Liver (tissue), 8 donors: ENCODE measurements at regions not wholly inside any gene's neighbourhood (a gene's known extent, or its start where the extent isn't known, plus 50 kb on each side); places are given as distances from the start of the nearest gene placed in this dataset.

Experiments
- DNase-seq: peaks from one replicate; pipeline ENCODE4 v3.0.0-alpha.2; 2017; ENCODE audit warnings: low spot score
- H3K27ac ChIP-seq, 2 donors: one replicate each; pipeline ENCODE4 v1.7.0; 2013; ENCODE audit warnings: inconsistent platforms in 2 of 2, low read length in 2 of 2, control low read depth in 1 of 2, low read depth in 1 of 2, mild to moderate bottlenecking in 1 of 2
- H3K27me3 ChIP-seq, 4 donors: one replicate each; pipeline versions ENCODE4 v1.6.1 to v1.7.0; 2013; ENCODE audit warnings: low read length in 3 of 4, inconsistent platforms in 1 of 4, mild to moderate bottlenecking in 1 of 4, moderate library complexity in 1 of 4; ENCODE audit not compliant: control insufficient read depth in 4 of 4, insufficient read depth in 4 of 4
- H3K36me3 ChIP-seq, 4 donors: one replicate each; pipeline versions ENCODE4 v1.6.1 to v1.7.0; 2013; ENCODE audit warnings: low read length in 3 of 4, mild to moderate bottlenecking in 3 of 4, low read depth in 1 of 4, moderate library complexity in 1 of 4; ENCODE audit not compliant: control insufficient read depth in 4 of 4, insufficient read depth in 3 of 4
- H3K4me1 ChIP-seq, 4 donors: one replicate each; pipeline versions ENCODE4 v1.6.1 to v1.7.0; 2013; ENCODE audit warnings: low read length in 3 of 4, mild to moderate bottlenecking in 3 of 4, moderate library complexity in 1 of 4; ENCODE audit not compliant: control insufficient read depth in 4 of 4, insufficient read depth in 4 of 4
- H3K4me3 ChIP-seq, 3 donors: one replicate each; pipeline versions ENCODE4 v1.6.1 to v1.7.0; 2013; ENCODE audit warnings: low read length in 3 of 3, control low read depth in 1 of 3, low read depth in 1 of 3, mild to moderate bottlenecking in 1 of 3
- H3K9ac ChIP-seq, 2 donors: one replicate each; pipeline ENCODE4 v1.7.0; 2013; ENCODE audit warnings: low read length in 2 of 2, mild to moderate bottlenecking in 2 of 2, moderate library complexity in 2 of 2, control low read depth in 1 of 2, low read depth in 1 of 2
- H3K9me3 ChIP-seq, 4 donors: one replicate each; pipeline versions ENCODE4 v1.6.1 to v1.7.0; 2013; ENCODE audit warnings: low read length in 3 of 4; ENCODE audit not compliant: control insufficient read depth in 4 of 4
- FOXA1 ChIP-seq: IDR thresholded peaks from 2 replicates; pipeline ENCODE4 v1.6.1; 2016; ENCODE audit warnings: antibody characterized with exemption
- FOXA2 ChIP-seq: IDR thresholded peaks from 2 replicates; pipeline ENCODE4 v1.6.1; 2016; ENCODE audit warnings: antibody characterized with exemption
- GABPA ChIP-seq, 2 donors: IDR thresholded peaks in 1 of 2; conservative IDR thresholded peaks in 1 of 2; 2 replicates each; pipeline ENCODE4 v1.6.1; 2016; ENCODE audit warnings: antibody characterized with exemption in 2 of 2, mild to moderate bottlenecking in 1 of 2, moderate library complexity in 1 of 2
- HNF4G ChIP-seq: IDR thresholded peaks from 2 replicates; pipeline ENCODE4 v1.6.1; 2016; ENCODE audit warnings: antibody characterized with exemption
- NR2F2 ChIP-seq: IDR thresholded peaks from 2 replicates; pipeline ENCODE4 v1.6.1; 2016; ENCODE audit warnings: antibody characterized with exemption
- RAD21 ChIP-seq, 2 donors: IDR thresholded peaks; 2 replicates each; pipeline ENCODE4 v1.6.1; 2016; ENCODE audit warnings: antibody characterized with exemption in 2 of 2, mild to moderate bottlenecking in 2 of 2
- RXRA ChIP-seq, 2 donors: IDR thresholded peaks; 2 replicates each; pipeline ENCODE4 v1.6.1; 2017 to 2018; ENCODE audit warnings: antibody characterized with exemption in 2 of 2, mild to moderate bottlenecking in 1 of 2
- SP1 ChIP-seq: IDR thresholded peaks from 2 replicates; pipeline ENCODE4 v1.6.1; 2018; ENCODE audit warnings: antibody characterized with exemption, mild to moderate bottlenecking
- YY1 ChIP-seq: IDR thresholded peaks from 2 replicates; pipeline ENCODE4 v1.6.1; 2016; ENCODE audit warnings: antibody characterized with exemption, mild to moderate bottlenecking
- WGBS: extraction: QIAGEN DNeasy Blood & Tissue Kit; methylation state at CpG from one replicate; pipeline ENCODE4 v1.1.7; 2013; 5-methylcytosine and 5-hydroxymethylcytosine counted together
- TF ChIP-seq, protein P1 (sequence below): fragments of 150-350 bp; IDR thresholded peaks from 2 replicates; pipeline ENCODE4 v1.5.1; 2017; ENCODE audit warnings: improper control_type of control experiment, low read depth, low read length; ENCODE audit not compliant: missing input control
- TF ChIP-seq, protein P2 (sequence below): IDR thresholded peaks from 2 replicates; pipeline ENCODE4 v1.6.1; 2016; ENCODE audit warnings: antibody characterized with exemption
- TF ChIP-seq, protein P3 (sequence below): IDR thresholded peaks from 2 replicates; pipeline ENCODE4 v1.6.1; 2016; ENCODE audit warnings: antibody characterized with exemption
- TF ChIP-seq, protein P4 (sequence below): IDR thresholded peaks from 2 replicates; pipeline ENCODE4 v1.6.1; 2016; ENCODE audit warnings: antibody characterized with exemption
- donor health status: healthy.
- donor health status: healthy.
- donor health status: healthy.
- donor health status: healthy.
- donor health status: healthy.

DNA sequence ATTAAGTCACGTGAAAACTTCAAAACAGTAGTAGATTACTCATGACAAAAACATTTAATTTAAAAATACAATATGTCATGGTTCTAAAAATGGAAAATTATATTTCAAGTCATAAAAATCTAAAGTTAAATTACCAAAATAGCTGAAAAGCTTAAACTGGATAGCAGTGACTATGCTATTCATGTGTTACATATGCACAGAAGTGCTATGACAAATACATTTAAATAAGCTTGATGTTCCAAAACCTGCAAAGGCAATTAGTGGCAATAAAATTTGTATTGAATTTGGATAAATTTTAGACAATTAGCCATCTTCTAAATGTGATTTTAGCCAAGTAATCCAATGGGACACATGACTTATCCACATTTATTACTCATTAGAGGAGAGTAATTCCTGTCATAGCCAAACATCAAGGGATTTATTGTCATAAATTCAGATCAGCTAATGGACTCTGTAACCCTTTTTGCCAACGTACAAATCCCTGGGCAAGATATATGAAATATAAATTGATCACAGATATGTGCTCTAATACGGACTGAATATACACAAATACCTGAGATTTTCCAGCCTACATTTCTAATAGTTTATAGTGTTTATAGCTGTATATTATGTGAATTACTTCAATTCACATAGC lies 419.4 kb downstream of the ISL1 start:
- no peak overlapping the region for H3K9ac ChIP-seq
- no peaks in the 10 kb centered on the region for H3K4me1 ChIP-seq
- no peaks in the 10 kb centered on the region for H3K9me3 ChIP-seq
- H3K27me3 ChIP-seq: peaks cover 0 to 4% (median 0%) of the 10 kb centered on the region in 4 donors
- WGBS: 73% methylated on average over 3 of the region's 3 CpGs
- TF ChIP-seq SP1 (no peak), RAD21 (IDR thresholded peaks at IDR 0.05) (no peak), NR2F2 (no peak)
- TF ChIP-seq, protein P1, sequence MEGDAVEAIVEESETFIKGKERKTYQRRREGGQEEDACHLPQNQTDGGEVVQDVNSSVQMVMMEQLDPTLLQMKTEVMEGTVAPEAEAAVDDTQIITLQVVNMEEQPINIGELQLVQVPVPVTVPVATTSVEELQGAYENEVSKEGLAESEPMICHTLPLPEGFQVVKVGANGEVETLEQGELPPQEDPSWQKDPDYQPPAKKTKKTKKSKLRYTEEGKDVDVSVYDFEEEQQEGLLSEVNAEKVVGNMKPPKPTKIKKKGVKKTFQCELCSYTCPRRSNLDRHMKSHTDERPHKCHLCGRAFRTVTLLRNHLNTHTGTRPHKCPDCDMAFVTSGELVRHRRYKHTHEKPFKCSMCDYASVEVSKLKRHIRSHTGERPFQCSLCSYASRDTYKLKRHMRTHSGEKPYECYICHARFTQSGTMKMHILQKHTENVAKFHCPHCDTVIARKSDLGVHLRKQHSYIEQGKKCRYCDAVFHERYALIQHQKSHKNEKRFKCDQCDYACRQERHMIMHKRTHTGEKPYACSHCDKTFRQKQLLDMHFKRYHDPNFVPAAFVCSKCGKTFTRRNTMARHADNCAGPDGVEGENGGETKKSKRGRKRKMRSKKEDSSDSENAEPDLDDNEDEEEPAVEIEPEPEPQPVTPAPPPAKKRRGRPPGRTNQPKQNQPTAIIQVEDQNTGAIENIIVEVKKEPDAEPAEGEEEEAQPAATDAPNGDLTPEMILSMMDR: no peak
- no peak overlapping the region for H3K4me3 ChIP-seq
- H3K27ac ChIP-seq: no peak overlapping the region
- no peak for DNase-seq
- H3K36me3 ChIP-seq: no peaks in the 10 kb centered on the region

DNA sequence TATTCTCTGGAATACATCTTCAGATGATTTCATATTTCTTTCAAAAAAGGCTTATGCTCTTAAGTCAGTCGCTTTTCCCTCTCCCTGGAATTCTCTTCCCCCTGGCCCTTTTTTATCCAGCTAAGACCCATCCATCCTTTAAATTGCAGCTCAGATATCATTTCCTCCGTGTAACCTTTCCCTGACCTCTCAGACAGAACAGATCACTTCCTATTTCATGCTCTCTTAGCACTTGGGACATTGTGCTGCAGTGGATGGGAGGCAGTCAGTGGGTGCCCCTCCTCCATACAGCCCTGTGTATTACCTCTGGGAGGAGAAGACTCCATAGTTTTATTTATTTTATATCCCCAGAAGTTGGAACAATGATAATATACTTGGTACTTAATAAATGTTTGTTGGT lies 423.4 kb downstream of the ISL1 start:
- no peak for TF ChIP-seq FOXA1
- TF ChIP-seq, protein P2, sequence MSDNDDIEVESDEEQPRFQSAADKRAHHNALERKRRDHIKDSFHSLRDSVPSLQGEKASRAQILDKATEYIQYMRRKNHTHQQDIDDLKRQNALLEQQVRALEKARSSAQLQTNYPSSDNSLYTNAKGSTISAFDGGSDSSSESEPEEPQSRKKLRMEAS: no peak
- no peak for TF ChIP-seq RAD21 (IDR thresholded peaks at IDR 0.05)
- TF ChIP-seq RXRA (IDR thresholded peaks at IDR 0.05): no peak
- TF ChIP-seq, protein P3, sequence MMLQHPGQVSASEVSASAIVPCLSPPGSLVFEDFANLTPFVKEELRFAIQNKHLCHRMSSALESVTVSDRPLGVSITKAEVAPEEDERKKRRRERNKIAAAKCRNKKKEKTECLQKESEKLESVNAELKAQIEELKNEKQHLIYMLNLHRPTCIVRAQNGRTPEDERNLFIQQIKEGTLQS: no peak
- Histone ChIP-seq H3K9me3 (no peaks in the 10 kb centered on the region), H3K4me1 (no peaks in the 10 kb centered on the region), H3K4me3 (no peak overlapping the region), H3K27ac (no peak overlapping the region), H3K36me3 (no peaks in the 10 kb centered on the region), H3K9ac (no peak overlapping the region), H3K27me3 (peaks cover 0 to 4% (median 0%) of the 10 kb centered on the region in 4 donors)
- no peak for DNase-seq
- 47% methylated on average over 2 of the region's 2 CpGs for WGBS

DNA sequence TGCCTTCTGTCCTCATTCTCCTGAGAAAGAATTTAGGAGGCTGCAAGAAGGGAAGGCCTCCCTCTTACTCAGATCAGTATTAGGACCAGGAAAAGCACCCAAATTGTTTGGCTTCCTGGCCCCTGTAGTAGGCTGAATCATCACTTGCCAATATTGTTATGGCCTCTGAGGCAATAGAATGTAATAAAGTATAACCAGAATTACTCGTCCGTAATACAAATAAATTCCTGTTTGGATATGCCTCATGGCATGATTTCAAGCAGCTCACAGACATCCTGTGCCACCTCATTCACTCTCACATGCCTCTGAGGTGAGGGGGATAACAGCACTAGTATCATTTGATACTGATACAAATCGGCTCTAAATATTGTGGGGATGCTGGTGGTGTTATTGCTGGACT lies 427.3 kb downstream of the ISL1 start:
- Histone ChIP-seq H3K36me3 (no peaks in the 10 kb centered on the region), H3K27ac (no peak overlapping the region), H3K4me3 (no peak overlapping the region), H3K9ac (no peak overlapping the region), H3K4me1 (no peaks in the 10 kb centered on the region), H3K9me3 (no peaks in the 10 kb centered on the region), H3K27me3 (no peaks in the 10 kb centered on the region)
- WGBS: 36% methylated on average over 3 of the region's 3 CpGs
- DNase-seq: no peak
- TF ChIP-seq, protein P3: no peak
- TF ChIP-seq SP1 (no peak), GABPA (IDR thresholded peaks at IDR 0.05 in 1 of 2, conservative IDR thresholded peaks at IDR 0.05 in 1 of 2) (no peak), HNF4G (no peak), RAD21 (IDR thresholded peaks at IDR 0.05) (no peak), YY1 (no peak), FOXA2 (no peak)
- TF ChIP-seq, protein P2: no peak
- TF ChIP-seq, protein P4, sequence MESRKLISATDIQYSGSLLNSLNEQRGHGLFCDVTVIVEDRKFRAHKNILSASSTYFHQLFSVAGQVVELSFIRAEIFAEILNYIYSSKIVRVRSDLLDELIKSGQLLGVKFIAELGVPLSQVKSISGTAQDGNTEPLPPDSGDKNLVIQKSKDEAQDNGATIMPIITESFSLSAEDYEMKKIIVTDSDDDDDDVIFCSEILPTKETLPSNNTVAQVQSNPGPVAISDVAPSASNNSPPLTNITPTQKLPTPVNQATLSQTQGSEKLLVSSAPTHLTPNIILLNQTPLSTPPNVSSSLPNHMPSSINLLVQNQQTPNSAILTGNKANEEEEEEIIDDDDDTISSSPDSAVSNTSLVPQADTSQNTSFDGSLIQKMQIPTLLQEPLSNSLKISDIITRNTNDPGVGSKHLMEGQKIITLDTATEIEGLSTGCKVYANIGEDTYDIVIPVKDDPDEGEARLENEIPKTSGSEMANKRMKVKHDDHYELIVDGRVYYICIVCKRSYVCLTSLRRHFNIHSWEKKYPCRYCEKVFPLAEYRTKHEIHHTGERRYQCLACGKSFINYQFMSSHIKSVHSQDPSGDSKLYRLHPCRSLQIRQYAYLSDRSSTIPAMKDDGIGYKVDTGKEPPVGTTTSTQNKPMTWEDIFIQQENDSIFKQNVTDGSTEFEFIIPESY: no peak
- TF ChIP-seq, protein P1: no peak
